ENCODE measurements at regions not wholly inside any gene's neighbourhood (a gene's known extent, or its start where the extent isn't known, plus 50 kb on each side); places are given as distances from the start of the nearest gene placed in this dataset.

GRCh38 chr12:68451261-68452077 is 119.3 kb upstream of the MDM1 start:
- ATAC-seq: peak; percentile 86
- peak; percentile 49 for DNase-seq

- ATAC-seq (no peak), DNase-seq (no peak)
Measured at GRCh38 chr12:68452078-68452715, 120.0 kb upstream of the MDM1 start.

GRCh38 chr12:68453278-68453677 is 121.1 kb upstream of the MDM1 start:
- DNase-seq: no peak

GRCh38 chr12:68453876-68454275 is 121.7 kb upstream of the MDM1 start:
- no peak for ATAC-seq
- no peak for DNase-seq

More at GRCh38 chr12:68453278-68453677, 121.1 kb upstream of the MDM1 start:
- no peak for ATAC-seq

- no peak for ATAC-seq
- no peak for DNase-seq
Measured at GRCh38 chr12:68454892-68455291, 122.7 kb upstream of the MDM1 start.

GRCh38 chr12:68455691-68456345 is 123.7 kb upstream of the MDM1 start:
- no peak for ATAC-seq
- DNase-seq: no peak

GRCh38 chr12:68458866-68459265 is 126.7 kb upstream of the MDM1 start:
- DNase-seq (no peak), ATAC-seq (no peak)

- DNase-seq: no peak
Measured at GRCh38 chr12:68460236-68460635, 128.1 kb upstream of the MDM1 start.

GRCh38 chr12:68461645-68462044 is 129.5 kb upstream of the MDM1 start:
- DNase-seq (no peak), ATAC-seq (no peak)

More at GRCh38 chr12:68460236-68460635, 128.1 kb upstream of the MDM1 start:
- ATAC-seq: no peak

GRCh38 chr12:68462803-68463202 is 130.6 kb upstream of the MDM1 start:
- DNase-seq (no peak), ATAC-seq (peak; percentile 36)

- DNase-seq: no peak
- ATAC-seq: no peak
Measured at GRCh38 chr12:68465227-68465626, 133.1 kb upstream of the MDM1 start.

GRCh38 chr12:68467514-68467913 is 135.4 kb upstream of the MDM1 start:
- no peak for ATAC-seq
- DNase-seq: no peak

GRCh38 chr12:68468036-68468435 is 135.9 kb upstream of the MDM1 start:
- ATAC-seq (no peak), DNase-seq (no peak)

- no peak for ATAC-seq
- no peak for DNase-seq
Measured at GRCh38 chr12:68469113-68469512, 137.0 kb upstream of the MDM1 start.

GRCh38 chr12:68470664-68471328 is 138.6 kb upstream of the MDM1 start:
- DNase-seq: no peak
- ATAC-seq: no peak

- DNase-seq (no peak), ATAC-seq (no peak)
Measured at GRCh38 chr12:68474467-68475204, 136.1 kb upstream of the RAP1B start.

GRCh38 chr12:68476794-68477193 is 133.9 kb upstream of the RAP1B start:
- no peak for DNase-seq
- no peak for ATAC-seq

GRCh38 chr12:68477261-68477772 is 133.4 kb upstream of the RAP1B start:
- DNase-seq (no peak), ATAC-seq (no peak)

- no peak for ATAC-seq
- DNase-seq: no peak
Measured at GRCh38 chr12:68477906-68478305, 132.8 kb upstream of the RAP1B start.

GRCh38 chr12:68478516-68479260 is 132.0 kb upstream of the RAP1B start:
- DNase-seq (no peak), ATAC-seq (no peak)

Measured in stimulated activated naive CD8-positive, alpha-beta T cell treated with anti-CD3 and anti-CD28 coated beads, Interleukin-15, Interleukin-2, amounts not matched to agents 100 U/mL and 50 U/mL, for 24 hours (primary cell).